ENCODE measurements at regions not wholly inside any gene's neighbourhood (a gene's known extent, or its start where the extent isn't known, plus 50 kb on each side); places are given as distances from the start of the nearest gene placed in this dataset.

DNA sequence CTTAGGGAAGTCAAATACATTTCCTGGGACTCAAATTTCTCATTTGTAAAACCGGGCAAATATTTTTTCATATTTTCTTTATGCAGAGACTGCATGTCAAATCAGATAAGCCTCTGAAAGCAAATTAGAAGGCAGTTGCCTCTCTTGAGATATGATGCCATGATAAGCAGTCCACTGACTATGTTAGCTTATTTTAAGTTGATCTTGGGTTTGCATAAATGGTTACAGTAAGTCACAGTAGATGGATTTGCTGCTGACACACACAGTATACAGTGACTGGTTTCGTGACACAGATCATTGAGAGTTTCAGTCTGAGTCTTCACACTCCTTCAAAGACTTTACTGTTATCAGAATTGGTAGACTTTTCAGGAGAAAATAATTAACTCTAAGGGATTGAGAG, 927.6 kb upstream of the CDH8 start:
- intact Hi-C loops (cut with DNase I; ENCODE audit: low total_unique reads), result no loop called here
- Histone ChIP-seq H3K9me3 (no peaks in the 10 kb centered on the region), H3K4me1 (no peaks in the 10 kb centered on the region), H3K27ac (no peak overlapping the region), H3K4me3 (no peak overlapping the region), H3K27me3 (no peaks in the 10 kb centered on the region), H3K36me3 (no peaks in the 10 kb centered on the region)
- TF ChIP-seq POLR2A (IDR thresholded peaks at IDR 0.05), result no peak
- TF ChIP-seq CTCF (IDR thresholded peaks at IDR 0.05), result no peak
- no peak for DNase-seq

DNA sequence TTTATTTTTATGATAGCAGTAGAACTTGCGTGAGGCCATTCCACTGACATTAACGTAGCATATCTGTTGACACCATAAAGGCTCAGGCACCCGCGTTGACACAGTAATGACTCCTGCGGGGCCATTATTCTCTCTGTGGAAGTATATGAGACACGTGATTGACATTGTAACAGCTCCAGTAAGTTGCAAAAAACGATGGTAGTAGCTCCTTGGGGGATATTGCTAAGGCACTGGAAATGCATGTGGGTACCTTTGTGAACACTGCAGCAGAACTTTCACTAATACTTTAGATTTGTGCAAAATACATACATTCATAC, 918.8 kb upstream of the CDH8 start:
- DNase-seq, result no peak
- intact Hi-C loops (cut with DNase I; ENCODE audit: low total_unique reads), result no loop called here
- no peaks in the 10 kb centered on the region for H3K4me1 ChIP-seq
- H3K27ac ChIP-seq, result no peak overlapping the region
- H3K4me3 ChIP-seq, result no peak overlapping the region
- no peaks in the 10 kb centered on the region for H3K9me3 ChIP-seq
- TF ChIP-seq CTCF (IDR thresholded peaks at IDR 0.05) (no peak), POLR2A (IDR thresholded peaks at IDR 0.05) (no peak)
- no peaks in the 10 kb centered on the region for H3K36me3 ChIP-seq
- H3K27me3 ChIP-seq, result no peaks in the 10 kb centered on the region

DNA sequence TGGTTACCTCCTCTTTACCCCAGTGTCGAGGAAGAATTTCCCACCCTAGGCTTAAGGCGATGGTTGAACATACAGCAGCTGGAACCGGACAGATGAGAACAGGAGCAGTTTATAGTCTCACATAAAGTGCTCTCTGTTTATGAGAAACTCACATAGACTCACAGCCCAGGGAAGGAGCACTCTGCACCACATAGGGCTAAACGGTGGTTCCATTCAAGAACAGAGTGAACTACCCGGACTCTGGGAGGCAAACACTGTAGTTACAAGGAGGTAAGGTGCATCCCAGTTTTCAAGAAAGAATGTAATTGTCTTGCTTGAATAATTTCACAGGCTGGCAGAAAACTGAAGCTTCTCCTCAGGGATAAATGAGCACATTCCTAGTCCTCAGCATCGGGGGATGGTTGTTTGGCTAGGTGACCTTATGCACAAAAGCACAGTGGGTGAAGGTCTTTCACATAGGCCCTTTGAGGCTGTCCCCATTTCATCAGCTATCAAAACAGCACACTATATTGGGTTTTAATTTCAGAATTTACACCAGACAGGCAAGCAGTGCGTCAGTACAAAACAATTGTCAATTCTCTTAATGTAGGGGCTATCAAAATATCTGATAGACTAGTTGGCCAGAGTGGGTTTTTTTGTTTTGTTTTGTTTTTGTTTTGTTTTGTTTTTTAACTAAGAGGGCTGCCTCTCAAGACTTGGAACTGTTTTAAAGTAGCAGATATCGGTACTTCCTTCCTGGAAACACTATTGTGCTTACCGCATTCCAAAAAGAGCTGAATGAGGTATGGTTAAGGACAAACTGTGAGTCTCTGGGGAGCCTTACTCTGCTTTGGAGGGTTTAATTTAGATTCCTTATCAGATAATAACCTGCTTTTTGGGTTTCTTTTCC, 918.1 kb upstream of the CDH8 start:
- H3K4me3 ChIP-seq, result no peak overlapping the region
- TF ChIP-seq CTCF (IDR thresholded peaks at IDR 0.05) (no peak), POLR2A (IDR thresholded peaks at IDR 0.05) (no peak)
- no peaks in the 10 kb centered on the region for H3K27me3 ChIP-seq
- intact Hi-C loops (cut with DNase I; ENCODE audit: low total_unique reads), result no loop called here
- H3K9me3 ChIP-seq, result no peaks in the 10 kb centered on the region
- no peaks in the 10 kb centered on the region for H3K4me1 ChIP-seq
- no peak for DNase-seq
- H3K27ac ChIP-seq, result no peak overlapping the region
- H3K36me3 ChIP-seq, result no peaks in the 10 kb centered on the region

GRCh38 chr16:62950351-62950750, 914.1 kb upstream of the CDH8 start:
- Histone ChIP-seq H3K27ac (no peak overlapping the region), H3K9me3 (no peaks in the 10 kb centered on the region), H3K4me1 (no peaks in the 10 kb centered on the region), H3K4me3 (no peak overlapping the region), H3K36me3 (no peaks in the 10 kb centered on the region), H3K27me3 (no peaks in the 10 kb centered on the region)
- intact Hi-C loops (cut with DNase I; ENCODE audit: low total_unique reads), result no loop called here
- no peak for DNase-seq
- TF ChIP-seq POLR2A (IDR thresholded peaks at IDR 0.05), result no peak
- TF ChIP-seq CTCF (IDR thresholded peaks at IDR 0.05), result no peak

DNA sequence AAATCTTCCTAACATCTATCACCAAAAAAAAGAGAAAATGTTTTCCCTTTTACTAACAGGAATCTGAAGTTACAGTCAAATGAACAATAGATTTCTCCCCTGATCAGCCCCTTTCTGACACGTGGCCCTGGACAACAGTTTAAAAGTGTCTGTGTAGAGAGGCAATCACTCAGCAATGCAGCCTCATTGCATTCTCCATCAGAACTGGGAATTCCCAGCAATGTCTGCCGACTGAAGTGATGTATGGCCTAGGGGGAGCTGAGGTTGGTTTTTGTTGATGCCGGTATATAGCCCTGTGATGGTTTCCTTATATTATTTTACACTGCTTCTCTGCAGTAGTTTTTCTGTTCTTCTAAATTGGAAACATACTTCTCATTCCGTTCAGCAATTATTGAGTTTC, 904.3 kb upstream of the CDH8 start:
- intact Hi-C loops (cut with DNase I; ENCODE audit: low total_unique reads), result no loop called here
- Histone ChIP-seq H3K9me3 (no peaks in the 10 kb centered on the region), H3K36me3 (no peaks in the 10 kb centered on the region), H3K4me3 (no peak overlapping the region), H3K27me3 (no peaks in the 10 kb centered on the region), H3K4me1 (no peaks in the 10 kb centered on the region), H3K27ac (no peak overlapping the region)
- no peak for TF ChIP-seq POLR2A (IDR thresholded peaks at IDR 0.05)
- TF ChIP-seq CTCF (IDR thresholded peaks at IDR 0.05), result no peak
- no peak for DNase-seq

Data from uterus (tissue), 3 donors.